ENCODE measurements at regions not wholly inside any gene's neighbourhood (a gene's known extent, or its start where the extent isn't known, plus 50 kb on each side); places are given as distances from the start of the nearest gene placed in this dataset.

- DNase-seq (ENCODE audit: low spot score) = peak; percentile 81
Measured at GRCh38 chr13:76440568-76440967, 445.6 kb downstream of the KCTD12 start.

- no peak for DNase-seq (ENCODE audit: low spot score)
Measured at GRCh38 chr13:76439546-76439945, 446.7 kb downstream of the KCTD12 start.

- no peak for DNase-seq (ENCODE audit: low spot score)
Measured at GRCh38 chr13:76438050-76438449, 448.2 kb downstream of the KCTD12 start.

- no peak for DNase-seq (ENCODE audit: low spot score)
Measured at GRCh38 chr13:76425935-76426334, 460.3 kb downstream of the KCTD12 start.

- DNase-seq (ENCODE audit: low spot score) = no peak
Measured at GRCh38 chr13:76421011-76421410, 465.2 kb downstream of the KCTD12 start.

GRCh38 chr13:76418404-76418803, 467.8 kb downstream of the KCTD12 start:
- no peak for DNase-seq (ENCODE audit: low spot score)

GRCh38 chr13:76414320-76414719, 471.9 kb downstream of the KCTD12 start:
- no peak for DNase-seq (ENCODE audit: low spot score)

GRCh38 chr13:76406243-76406642, 480.0 kb downstream of the KCTD12 start:
- no peak for DNase-seq (ENCODE audit: low spot score)

GRCh38 chr13:76398425-76398824, 487.8 kb downstream of the KCTD12 start:
- no peak for DNase-seq (ENCODE audit: low spot score)

GRCh38 chr13:76397413-76397812, 488.8 kb downstream of the KCTD12 start:
- no peak for DNase-seq (ENCODE audit: low spot score)

GRCh38 chr13:76389321-76389720, 496.9 kb downstream of the KCTD12 start:
- DNase-seq (ENCODE audit: low spot score) = no peak

- DNase-seq (ENCODE audit: low spot score) = no peak
Measured at GRCh38 chr13:76387566-76387965, 498.6 kb downstream of the KCTD12 start.

GRCh38 chr13:76386321-76386720, 499.9 kb downstream of the KCTD12 start:
- DNase-seq (ENCODE audit: low spot score) = no peak

GRCh38 chr13:76385586-76385985, 500.6 kb downstream of the KCTD12 start:
- DNase-seq (ENCODE audit: low spot score) = no peak

- DNase-seq (ENCODE audit: low spot score) = no peak
Measured at GRCh38 chr13:76383676-76384461, 502.3 kb downstream of the KCTD12 start.

- DNase-seq (ENCODE audit: low spot score) = no peak
Measured at GRCh38 chr13:76380446-76381065, 505.6 kb downstream of the KCTD12 start.

- no peak for DNase-seq (ENCODE audit: low spot score)
Measured at GRCh38 chr13:76379341-76380105, 506.7 kb downstream of the KCTD12 start.

GRCh38 chr13:76378767-76379166, 507.4 kb downstream of the KCTD12 start:
- DNase-seq (ENCODE audit: low spot score) = peak; percentile 32

- no peak for DNase-seq (ENCODE audit: low spot score)
Measured at GRCh38 chr13:76363682-76364289, 522.4 kb downstream of the KCTD12 start.

- no peak for DNase-seq (ENCODE audit: low spot score)
Measured at GRCh38 chr13:76361868-76362267, 524.3 kb downstream of the KCTD12 start.

- DNase-seq (ENCODE audit: low spot score) = no peak
Measured at GRCh38 chr13:76351541-76352229, 534.5 kb downstream of the KCTD12 start.

GRCh38 chr13:76350399-76350798, 535.8 kb downstream of the KCTD12 start:
- no peak for DNase-seq (ENCODE audit: low spot score)

All from NAMALWA (cell line).